Stimulated activated CD8-positive, alpha-beta memory T cell treated with anti-CD3 and anti-CD28 coated beads, Interleukin-15, amount 100 ng/mL, for 1 hour (primary cell): ENCODE measurements at regions not wholly inside any gene's neighbourhood (a gene's known extent, or its start where the extent isn't known, plus 50 kb on each side); places are given as distances from the start of the nearest gene placed in this dataset.
"Not testable (repeated sequence)": the region's sequence is repeated elsewhere in the genome, so short reads cannot be mapped to it uniquely, and the experiment has no call there.

Experiments used
- DNase-seq: peaks from one replicate; pipeline ENCODE4 v3.0.0-alpha.2; 2020; ENCODE audit warnings: low read depth

GRCh38 chr6:97347111-97347510, 64.1 kb upstream of the MMS22L start:
- no peak for DNase-seq

- no peak for DNase-seq
Observed at GRCh38 chr6:97361286-97361685, 78.3 kb upstream of the MMS22L start.

DNA sequence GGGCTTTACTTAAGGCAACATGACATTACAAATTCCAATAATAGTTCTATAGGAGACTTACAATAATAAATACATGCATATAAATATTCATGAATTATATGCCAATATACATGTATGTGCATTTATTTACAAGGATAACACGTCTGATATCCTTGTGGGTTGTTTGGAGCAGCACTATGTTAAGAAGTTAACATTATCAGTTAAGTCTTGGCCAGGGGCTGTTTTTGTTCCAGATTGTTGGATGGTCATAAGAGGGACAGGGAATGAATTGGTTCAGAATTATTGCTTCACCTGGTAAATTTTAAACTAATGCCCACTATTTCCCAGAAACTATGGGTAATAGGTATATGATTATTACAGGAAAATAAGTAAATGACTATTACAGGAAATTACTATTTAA, 81.3 kb upstream of the MMS22L start:
- DNase-seq = no peak

DNA sequence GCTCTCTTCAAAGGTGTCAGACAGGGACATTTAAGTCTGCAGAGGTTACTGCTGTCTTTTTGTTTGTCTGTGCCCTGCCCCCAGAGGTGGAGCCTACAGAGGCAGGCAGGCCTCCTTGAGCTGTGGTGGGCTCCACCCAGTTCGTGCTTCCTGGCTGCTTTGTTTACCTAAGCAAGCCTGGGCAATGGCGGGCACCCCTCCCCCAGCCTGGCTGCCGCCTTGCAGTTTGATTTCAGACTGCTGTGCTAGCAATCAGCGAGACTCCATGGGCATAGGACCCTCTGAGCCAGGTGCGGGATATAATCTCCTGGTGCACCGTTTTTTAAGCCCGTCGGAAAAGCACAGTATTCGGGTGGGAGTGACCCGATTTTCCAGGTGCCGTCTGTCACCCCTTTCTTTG, 99.1 kb upstream of the MMS22L start:
- not testable (repeated sequence) for DNase-seq

DNA sequence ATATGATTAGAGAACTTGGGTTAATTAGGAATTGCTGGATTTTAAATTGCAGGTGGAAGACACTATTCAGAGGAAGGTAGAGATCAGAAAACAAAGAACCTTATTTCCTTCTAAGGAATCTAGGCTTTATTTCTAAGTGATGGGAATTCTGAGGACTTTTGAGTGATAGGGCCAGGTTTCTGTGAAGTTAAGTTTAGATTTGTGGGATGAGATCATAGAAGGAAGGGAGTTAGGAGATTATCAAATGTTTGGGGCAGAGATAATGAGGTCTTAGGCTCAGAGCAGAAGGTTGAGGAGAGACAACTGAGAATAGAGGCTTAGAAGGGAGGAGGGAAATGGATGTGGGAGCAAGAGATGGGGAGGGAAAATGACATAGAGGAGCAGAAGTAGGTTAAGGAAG, 109.7 kb upstream of the MMS22L start:
- DNase-seq = no peak

DNA sequence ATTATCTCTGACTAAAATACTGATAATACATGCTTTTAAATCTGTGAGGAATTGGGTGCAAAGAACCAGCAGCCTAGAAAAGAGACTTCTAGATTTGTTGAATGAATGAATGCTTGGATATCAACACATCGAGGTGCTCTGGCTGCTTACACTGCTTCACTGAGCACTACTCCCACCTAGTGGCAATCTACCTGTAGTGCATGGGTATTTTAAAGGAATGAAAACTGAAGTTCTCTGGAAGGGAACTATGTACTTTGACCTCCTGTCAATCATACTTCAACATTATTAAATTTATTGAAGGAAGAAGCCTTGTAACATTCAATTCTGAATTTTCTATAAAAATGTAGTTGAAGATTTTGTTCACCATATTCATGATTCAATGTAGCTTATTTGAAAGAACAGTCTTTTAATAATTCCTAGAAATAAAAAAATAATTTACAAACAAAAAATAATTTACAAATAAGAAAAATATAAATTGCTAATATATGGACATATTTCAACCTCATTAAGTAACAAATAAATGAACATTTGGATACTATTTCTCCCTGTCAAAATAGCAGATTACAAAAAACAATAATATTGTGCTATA, 111.2 kb upstream of the MMS22L start:
- no peak for DNase-seq

DNA sequence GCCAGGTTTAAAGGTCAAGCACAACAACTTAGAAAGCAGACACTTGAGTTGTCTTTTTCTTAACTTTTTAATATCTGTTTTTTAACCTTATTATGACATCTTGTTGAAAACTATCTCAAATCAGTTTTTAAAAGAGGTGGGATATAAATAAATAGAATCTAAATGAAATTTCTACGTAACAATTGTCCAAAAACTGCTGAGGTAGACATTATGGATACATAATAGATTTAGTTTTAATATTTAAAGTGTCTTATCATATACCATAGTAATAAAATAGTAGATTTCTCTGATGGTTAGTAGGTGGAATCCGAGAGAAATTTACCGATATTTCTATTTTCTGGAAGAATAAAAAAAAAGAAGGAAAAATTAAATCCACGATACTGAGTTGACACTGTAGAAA, 113.9 kb upstream of the MMS22L start:
- no peak for DNase-seq

DNA sequence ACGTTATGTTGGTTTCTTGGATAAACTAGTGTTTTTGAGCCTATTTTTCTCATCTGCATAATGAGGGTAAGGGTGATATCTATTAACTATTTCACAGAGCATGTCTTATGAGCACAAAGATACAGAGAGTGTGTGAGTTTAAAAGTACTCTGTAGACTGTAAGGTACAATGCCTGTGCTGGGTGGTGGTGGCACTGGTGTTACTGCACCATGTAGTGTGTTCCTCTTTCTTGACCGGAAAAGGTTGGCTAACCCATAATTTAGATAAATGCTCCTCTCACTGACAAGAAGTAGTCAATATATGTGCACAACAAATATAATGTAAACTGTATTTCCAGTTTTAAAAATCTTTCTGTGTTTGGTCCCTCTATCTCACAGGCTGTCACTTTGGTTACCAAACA, 116.2 kb upstream of the MMS22L start:
- no peak for DNase-seq

- DNase-seq = no peak
Observed at GRCh38 chr6:97401533-97401932, 118.5 kb upstream of the MMS22L start.

DNA sequence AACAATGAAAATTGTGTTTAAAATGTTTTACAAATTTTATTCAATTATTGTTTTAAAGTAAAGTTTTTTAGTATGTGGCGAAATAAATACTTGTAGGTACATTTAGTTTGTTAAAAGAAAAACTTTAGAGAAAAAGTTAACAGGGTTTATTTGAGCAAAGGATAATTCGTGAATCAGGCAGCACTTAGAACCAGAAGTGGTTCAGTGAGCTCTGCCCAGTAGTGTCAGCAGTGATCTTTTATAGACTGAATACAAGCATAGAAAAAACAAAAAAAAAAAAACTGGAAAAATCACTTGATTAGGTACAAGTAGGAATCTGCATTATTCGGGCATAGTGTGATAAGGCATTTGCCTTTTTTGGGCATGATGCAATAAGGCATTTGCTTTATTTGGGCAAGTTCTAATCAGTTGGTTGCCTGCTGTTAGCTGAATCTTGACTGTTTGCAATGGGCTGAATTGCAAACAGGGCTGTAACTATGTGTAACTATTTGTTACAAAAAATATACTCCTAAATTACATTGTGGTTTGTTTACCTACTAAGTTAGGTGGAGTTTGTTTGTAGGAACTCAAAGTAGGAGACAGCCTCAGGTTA, 122.9 kb upstream of the MMS22L start:
- no peak for DNase-seq

DNA sequence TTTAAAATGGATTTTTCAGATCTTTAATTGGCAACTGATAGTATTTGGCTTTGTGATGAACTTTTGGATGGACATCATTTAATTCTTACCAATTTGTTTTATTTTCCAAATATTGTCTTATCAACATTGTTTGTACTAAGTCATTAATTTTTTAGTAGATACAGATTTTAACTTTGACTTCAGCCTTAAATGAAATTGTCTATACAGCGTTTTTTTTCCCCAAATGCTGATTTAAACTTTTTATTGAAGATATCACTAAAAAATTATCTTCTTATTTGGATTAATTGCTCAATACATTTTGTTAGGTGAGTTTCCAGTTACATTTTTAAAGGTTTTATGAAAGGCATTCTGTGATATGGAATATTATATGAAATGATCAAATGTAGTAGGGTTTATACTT, 123.6 kb upstream of the MMS22L start:
- no peak for DNase-seq

GRCh38 chr6:97411610-97412009, 128.6 kb upstream of the MMS22L start:
- no peak for DNase-seq

DNA sequence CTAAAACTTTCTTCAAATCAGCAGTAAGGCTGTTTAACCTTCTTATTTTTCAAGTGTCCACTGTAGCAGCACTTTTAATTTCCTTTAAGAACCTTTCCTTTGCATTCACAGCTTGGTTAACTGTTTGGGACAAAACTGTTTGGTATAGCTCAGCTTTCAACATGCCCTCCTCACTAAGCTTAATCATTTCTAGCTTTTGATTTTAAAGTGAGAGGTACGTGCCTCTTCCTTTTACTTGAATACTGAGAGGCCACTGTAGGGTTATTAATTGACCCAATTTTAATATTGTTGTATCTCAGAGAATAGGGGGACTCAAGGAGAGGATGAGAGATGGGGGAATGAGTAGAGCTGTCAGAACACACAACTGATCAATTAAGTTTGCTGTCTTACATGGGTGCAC, 129.5 kb upstream of the MMS22L start:
- DNase-seq = no peak

DNA sequence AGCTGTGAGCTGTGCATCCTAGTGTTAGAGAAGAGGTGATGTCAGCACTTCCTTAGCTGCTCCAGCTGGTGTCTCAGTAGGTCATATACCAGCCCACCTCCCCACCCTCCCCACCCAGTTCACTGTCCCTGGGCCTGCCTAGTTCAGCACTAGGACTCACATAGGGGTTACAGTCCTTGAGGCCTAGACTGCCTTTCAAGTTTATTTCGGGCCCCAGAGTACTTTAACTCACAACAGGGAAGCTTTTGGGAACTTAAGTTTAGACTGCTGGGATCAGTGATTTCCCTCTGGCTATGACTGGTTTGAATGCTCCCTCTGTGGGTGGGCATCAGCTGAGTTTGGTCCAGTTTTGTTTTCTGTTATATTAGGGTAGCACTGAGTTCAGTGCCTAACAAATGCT, 139.2 kb upstream of the MMS22L start:
- no peak for DNase-seq

DNA sequence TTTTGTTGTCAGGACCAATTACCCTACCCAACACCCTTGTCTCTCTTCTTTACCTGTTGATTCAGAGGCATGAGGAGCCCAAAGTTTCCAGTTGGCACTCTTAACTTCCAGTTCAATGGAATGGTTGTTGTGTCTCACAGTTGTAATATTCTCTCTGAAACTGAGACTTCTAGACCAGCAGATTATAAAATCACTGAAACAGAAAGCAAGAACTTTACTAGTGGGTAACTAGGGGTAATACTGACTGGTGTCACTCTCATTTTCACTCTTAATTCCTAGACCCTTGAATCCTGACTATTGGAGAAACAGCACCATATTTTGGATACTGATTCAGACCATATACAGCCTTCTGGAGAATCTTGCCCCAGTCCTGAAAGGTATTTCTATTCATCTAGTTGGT, 140.2 kb upstream of the MMS22L start:
- no peak for DNase-seq

- no peak for DNase-seq
Observed at GRCh38 chr6:97427648-97428047, 144.6 kb upstream of the MMS22L start.

DNA sequence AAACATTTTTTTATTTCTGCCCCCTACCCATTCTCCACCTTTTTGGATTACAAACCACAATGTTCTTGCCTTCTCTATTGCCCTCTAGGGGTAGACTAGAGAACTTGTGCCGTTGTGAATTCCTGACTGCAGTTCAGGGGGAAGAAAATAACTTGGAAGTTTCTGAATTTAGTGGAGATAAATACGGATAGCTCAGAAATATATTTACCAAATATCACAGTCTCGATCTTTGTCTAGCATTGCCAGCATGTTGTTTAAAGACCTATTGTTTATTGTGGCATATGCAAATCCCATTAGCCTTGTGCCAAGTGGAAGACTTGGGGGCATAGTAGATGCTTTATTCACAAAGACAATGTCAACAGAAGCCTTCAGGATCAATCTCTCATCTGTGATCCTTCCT, 154.1 kb upstream of the MMS22L start:
- no peak for DNase-seq

- DNase-seq = no peak
Observed at GRCh38 chr6:97438011-97438671, 155.1 kb upstream of the MMS22L start.

GRCh38 chr6:97440590-97441176, 157.7 kb upstream of the MMS22L start:
- no peak for DNase-seq

- no peak for DNase-seq
Observed at GRCh38 chr6:97443408-97444080, 160.5 kb upstream of the MMS22L start.

GRCh38 chr6:97445407-97445806, 162.4 kb upstream of the MMS22L start:
- DNase-seq = no peak

GRCh38 chr6:97449444-97449966, 166.5 kb upstream of the MMS22L start:
- no peak for DNase-seq

DNA sequence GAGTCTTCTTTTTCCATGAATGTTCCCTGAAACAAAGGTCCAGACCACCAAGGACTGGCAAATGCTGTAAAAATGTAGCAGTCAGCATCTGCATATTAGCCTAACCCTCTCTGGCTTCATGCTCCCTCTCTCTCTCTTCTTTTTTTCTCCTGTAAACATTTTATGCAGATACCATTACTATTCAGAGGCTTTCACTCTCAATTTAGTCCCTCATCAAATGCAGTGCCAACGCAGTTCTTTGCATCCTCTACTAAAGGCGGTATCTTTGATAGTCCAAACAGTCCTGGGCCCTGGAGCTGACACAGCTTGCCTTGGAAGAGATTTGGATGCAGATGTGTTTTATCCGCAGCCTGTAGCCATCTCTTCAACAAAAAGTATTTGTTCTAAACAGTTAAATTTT, 167.1 kb upstream of the MMS22L start:
- DNase-seq = no peak
